Amygdala (tissue), 56 donors: ENCODE measurements at regions not wholly inside any gene's neighbourhood (a gene's known extent, or its start where the extent isn't known, plus 50 kb on each side); places are given as distances from the start of the nearest gene placed in this dataset.

Source experiments
- DNase-seq, 56 donors: peaks; one replicate each; lab custom pipeline; 2025; lab: John Stamatoyannopoulos, UW

- DNase-seq, result no peak
These were observed 165.8 kb downstream of the INHBA start for GRCh38 chr7:41536873-41537665.

GRCh38 chr7:41536122-41536872, 166.6 kb downstream of the INHBA start:
- DNase-seq, result no peak

- no peak for DNase-seq
These were observed 173.1 kb downstream of the INHBA start for GRCh38 chr7:41529831-41530230.

GRCh38 chr7:41524876-41525275, 178.0 kb downstream of the INHBA start:
- DNase-seq, result no peak

- DNase-seq, result no peak
These were observed 182.4 kb downstream of the INHBA start for GRCh38 chr7:41520445-41520844.

GRCh38 chr7:41517771-41518170, 185.1 kb downstream of the INHBA start:
- no peak for DNase-seq

GRCh38 chr7:41508755-41509154, 194.1 kb downstream of the INHBA start:
- no peak for DNase-seq

- no peak for DNase-seq
These were observed 195.1 kb downstream of the INHBA start for GRCh38 chr7:41507686-41508268.

- no peak for DNase-seq
These were observed 198.5 kb downstream of the INHBA start for GRCh38 chr7:41504214-41504980.

GRCh38 chr7:41503438-41503837, 199.5 kb downstream of the INHBA start:
- DNase-seq, result no peak

- no peak for DNase-seq
These were observed 201.4 kb downstream of the INHBA start for GRCh38 chr7:41501466-41501865.

- no peak for DNase-seq
These were observed 201.9 kb downstream of the INHBA start for GRCh38 chr7:41501006-41501405.

GRCh38 chr7:41492603-41493002, 210.3 kb downstream of the INHBA start:
- DNase-seq, result no peak

GRCh38 chr7:41491883-41492471, 210.9 kb downstream of the INHBA start:
- DNase-seq, result no peak

- no peak for DNase-seq
These were observed 211.6 kb downstream of the INHBA start for GRCh38 chr7:41491308-41491707.

- no peak for DNase-seq
These were observed 213.0 kb downstream of the INHBA start for GRCh38 chr7:41489885-41490284.

- DNase-seq, result no peak
These were observed 215.5 kb downstream of the INHBA start for GRCh38 chr7:41487229-41487940.

- DNase-seq, result no peak
These were observed 221.5 kb downstream of the INHBA start for GRCh38 chr7:41481353-41481752.

- no peak for DNase-seq
These were observed 224.7 kb downstream of the INHBA start for GRCh38 chr7:41478187-41478586.

GRCh38 chr7:41476460-41476803, 226.5 kb downstream of the INHBA start:
- no peak for DNase-seq
